Activated gamma-delta T cell (primary cell): ENCODE measurements at regions not wholly inside any gene's neighbourhood (a gene's known extent, or its start where the extent isn't known, plus 50 kb on each side); places are given as distances from the start of the nearest gene placed in this dataset.
"Not testable (repeated sequence)": the region's sequence is repeated elsewhere in the genome, so short reads cannot be mapped to it uniquely, and the experiment has no call there.

Experiments used
- DNase-seq: peaks from one replicate; lab custom pipeline; 2025; lab: John Stamatoyannopoulos, UW

GRCh38 chr10:36765782-36766414 lies 359.5 kb upstream of the ANKRD30A start:
- DNase-seq = no peak

- no peak for DNase-seq
Measured at GRCh38 chr10:36764823-36765222, 360.6 kb upstream of the ANKRD30A start.

GRCh38 chr10:36761121-36761520 lies 364.3 kb upstream of the ANKRD30A start:
- DNase-seq = no peak

GRCh38 chr10:36759141-36759805 lies 366.1 kb upstream of the ANKRD30A start:
- DNase-seq = no peak

DNA sequence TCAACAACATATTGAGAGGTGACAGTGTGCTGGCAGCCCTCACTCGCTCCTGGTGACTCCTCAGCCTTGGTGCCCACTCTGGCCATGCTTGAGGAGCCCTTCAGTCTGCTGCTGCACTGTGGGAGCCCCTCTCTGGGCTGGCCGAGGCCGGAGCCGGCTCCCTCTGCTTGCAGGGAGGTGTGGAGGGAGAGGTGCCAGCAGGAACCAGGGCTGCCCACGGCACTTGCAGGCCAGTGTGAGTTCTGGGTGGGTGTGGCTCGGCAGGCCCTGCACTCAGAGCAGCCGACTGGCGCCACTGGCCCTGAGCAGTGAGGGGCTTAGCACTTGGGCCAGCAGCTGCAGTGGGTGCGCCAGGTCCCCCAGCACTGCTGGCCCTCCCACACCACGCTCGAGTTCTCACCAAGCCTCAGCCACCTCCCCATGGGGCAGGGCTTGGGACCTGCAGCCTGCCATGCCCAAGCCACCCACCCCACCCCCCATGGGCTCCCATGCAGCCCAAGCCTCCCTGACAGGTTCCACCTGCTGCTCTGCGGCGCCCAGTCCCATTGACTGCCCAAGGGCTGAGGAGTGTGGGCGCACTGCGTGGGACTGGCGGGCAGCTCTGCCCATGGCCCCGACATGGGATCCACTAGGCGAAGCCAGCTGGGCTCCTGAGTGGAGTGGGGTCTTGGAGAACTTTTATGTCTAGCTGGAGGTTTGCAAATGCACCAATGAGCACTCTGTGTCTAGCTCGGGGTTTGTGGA lies 377.1 kb upstream of the ANKRD30A start:
- DNase-seq = no peak

- DNase-seq = no peak
Measured at GRCh38 chr10:36739884-36740445, 385.4 kb upstream of the ANKRD30A start.

DNA sequence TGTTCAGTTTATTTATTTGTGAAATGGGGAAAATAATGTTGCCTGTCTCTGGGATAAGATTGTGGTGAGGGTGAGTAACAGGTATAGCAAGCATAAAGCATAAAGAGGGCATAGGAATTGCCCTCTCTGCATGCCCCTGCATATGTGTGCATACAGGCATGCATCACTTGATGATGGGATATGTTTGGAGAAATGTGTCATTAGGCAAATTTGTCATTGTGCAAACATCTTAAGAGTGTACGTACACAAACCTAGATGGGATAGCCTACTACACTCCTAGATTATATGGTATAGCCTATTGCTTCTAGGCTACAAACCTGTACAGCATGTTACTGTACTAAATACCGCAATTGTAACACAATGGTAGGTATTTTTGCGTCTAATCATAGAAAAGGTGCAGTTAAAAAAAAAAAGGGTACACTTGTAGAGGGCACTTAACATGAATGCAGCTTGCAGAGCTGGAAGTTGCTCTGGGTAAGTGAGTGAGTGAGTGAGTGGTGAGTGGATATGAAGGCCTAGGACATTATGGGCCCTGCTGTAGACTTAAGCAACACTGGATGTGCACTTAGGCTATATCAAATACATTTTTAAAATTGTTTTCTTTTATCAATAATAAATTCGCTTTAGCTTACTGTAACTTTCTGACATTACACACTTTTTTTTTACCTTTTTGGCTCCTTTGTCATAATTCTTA lies 386.5 kb upstream of the ANKRD30A start:
- no peak for DNase-seq

DNA sequence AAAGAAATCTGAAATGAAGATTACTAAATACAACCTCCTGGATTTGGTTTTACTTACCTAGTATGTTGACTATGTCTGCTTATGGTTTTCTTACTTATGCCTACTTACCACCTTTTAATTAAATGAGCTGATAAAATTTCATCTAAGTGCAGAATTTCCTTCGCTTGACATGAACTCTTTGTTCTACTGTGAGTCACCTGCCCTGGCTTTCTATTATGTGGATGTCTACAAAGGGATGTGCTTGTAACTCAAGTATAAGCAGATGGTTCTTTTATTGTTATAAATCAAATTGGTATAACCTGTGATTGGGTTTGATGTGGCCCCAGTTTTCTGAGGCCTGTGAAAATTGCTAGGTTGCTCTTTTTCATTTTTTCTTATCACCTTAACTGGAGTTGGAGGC lies 389.1 kb upstream of the ANKRD30A start:
- DNase-seq = no peak

DNA sequence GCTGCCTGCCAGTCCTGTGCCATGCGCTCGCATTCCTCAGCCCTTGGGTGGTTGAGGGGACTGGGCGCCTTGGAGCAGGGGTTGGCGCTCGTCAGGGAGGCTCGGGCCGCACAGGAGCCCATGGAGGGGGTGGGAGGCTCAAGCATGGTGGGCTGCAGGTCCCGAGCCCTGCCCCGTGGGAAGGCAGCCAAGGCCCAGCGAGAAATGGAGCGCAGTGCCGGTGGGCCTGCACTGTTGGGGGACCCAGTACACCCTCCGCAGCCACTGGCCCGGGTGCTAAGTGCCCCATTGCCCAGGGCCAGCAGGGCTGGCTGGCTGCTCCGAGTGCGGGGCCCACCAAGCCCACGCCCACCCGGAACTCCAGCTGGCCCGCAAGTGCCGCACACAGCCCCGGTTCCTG lies 390.8 kb upstream of the ANKRD30A start:
- not testable (repeated sequence) for DNase-seq

- DNase-seq = no peak
Measured at GRCh38 chr10:36730316-36730715, 395.1 kb upstream of the ANKRD30A start.

GRCh38 chr10:36728626-36729025 lies 396.8 kb upstream of the ANKRD30A start:
- no peak for DNase-seq

- DNase-seq = no peak
Measured at GRCh38 chr10:36725581-36726520, 399.5 kb upstream of the ANKRD30A start.

- DNase-seq = no peak
Measured at GRCh38 chr10:36722777-36723176, 402.6 kb upstream of the ANKRD30A start.

- DNase-seq = no peak
Measured at GRCh38 chr10:36721871-36722270, 403.5 kb upstream of the ANKRD30A start.

GRCh38 chr10:36720895-36721294 lies 404.5 kb upstream of the ANKRD30A start:
- DNase-seq = no peak

DNA sequence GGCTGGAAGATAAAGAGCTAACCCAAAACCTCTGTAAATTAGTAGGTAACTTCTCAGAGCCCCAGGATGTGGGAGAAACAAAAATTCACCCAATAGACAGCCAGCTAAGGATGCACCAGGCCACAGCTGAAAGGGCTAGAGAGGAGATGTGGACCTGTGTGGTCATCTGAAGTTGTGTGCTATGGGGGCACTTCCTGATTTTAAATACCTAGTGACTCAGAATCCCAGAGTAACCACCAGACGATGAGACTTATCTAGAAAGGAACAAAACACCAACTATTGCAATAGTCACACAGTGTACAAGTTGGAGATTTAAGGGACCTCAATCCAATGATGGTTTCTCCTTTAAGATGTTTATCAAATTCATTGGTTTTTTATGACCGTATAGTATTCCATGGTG lies 408.3 kb upstream of the ANKRD30A start:
- no peak for DNase-seq

DNA sequence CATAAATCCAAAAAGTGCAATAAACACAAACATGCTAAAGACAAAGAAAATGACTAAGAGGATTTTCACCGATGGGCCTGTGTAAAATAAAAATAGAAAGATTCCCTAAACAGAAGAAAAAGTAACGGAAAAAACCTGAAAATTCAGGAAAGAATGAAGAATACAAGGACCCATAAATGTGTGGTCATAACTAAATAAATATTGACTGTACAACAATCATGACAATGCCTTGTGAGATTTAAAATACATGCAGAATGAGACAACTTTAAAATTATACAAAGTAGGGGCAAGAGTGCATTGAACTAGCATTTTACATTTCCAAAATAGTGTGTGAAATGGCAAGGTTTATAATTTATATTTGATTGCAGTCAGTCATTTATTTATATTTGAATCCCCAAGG lies 409.1 kb upstream of the ANKRD30A start:
- DNase-seq = no peak

DNA sequence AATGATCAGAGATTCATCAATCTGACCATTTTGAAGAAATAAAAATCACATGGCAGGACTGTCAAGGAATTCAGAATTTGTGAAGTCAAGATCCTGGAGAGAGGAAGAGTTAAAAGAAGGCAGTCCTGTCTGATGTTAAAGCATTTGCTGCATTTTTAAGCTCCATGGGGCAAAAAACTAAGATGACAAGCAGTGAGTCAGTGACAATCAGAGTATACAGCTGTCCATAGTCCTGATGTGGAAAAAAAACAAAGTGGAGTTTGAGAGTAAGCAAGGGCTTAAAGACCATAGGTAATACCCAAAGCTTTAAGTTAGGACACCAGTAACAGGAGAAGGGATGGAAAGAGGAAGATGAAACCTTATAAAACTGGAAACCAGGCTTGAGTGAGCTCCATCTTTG lies 412.7 kb upstream of the ANKRD30A start:
- no peak for DNase-seq

- no peak for DNase-seq
Measured at GRCh38 chr10:36711361-36711760, 414.0 kb upstream of the ANKRD30A start.

- no peak for DNase-seq
Measured at GRCh38 chr10:36704124-36704523, 421.3 kb upstream of the ANKRD30A start.

DNA sequence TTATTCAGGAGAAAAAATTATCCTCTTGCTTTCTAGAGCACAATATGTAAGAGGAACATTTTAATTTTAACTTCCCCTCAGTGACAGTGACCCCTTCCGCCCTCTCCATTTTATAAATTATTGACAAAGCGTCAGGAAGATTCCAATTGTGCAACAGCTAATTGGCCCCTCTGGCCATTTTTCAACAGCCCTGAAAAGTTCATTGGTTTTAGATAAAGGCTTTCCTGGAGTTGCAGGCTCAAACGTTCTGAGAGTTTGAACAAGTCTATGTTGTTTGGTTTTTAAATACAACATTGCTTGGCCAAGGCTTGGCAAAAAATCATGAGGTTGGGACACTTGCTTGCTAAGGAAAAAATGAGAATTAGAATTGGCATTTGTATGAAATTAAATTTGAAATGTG lies 422.2 kb upstream of the ANKRD30A start:
- DNase-seq = no peak
